Astrocyte (in vitro differentiated cells and primary cell): ENCODE measurements at regions not wholly inside any gene's neighbourhood (a gene's known extent, or its start where the extent isn't known, plus 50 kb on each side); places are given as distances from the start of the nearest gene placed in this dataset.

Experiments
- EZH2 ChIP-seq: IDR thresholded peaks from 2 replicates; pipeline ENCODE4 v1.6.1; 2012; ENCODE audit warnings: mild to moderate bottlenecking, low read length, inconsistent platforms; ENCODE audit not compliant: insufficient read depth
- TF ChIP-seq, protein P1 (sequence below): IDR thresholded peaks from 2 replicates; pipeline ENCODE4 v1.5.1; 2011; ENCODE audit warnings: low read depth, mild to moderate bottlenecking, inconsistent platforms, low read length, moderate library complexity; ENCODE audit not compliant: insufficient read depth

DNA sequence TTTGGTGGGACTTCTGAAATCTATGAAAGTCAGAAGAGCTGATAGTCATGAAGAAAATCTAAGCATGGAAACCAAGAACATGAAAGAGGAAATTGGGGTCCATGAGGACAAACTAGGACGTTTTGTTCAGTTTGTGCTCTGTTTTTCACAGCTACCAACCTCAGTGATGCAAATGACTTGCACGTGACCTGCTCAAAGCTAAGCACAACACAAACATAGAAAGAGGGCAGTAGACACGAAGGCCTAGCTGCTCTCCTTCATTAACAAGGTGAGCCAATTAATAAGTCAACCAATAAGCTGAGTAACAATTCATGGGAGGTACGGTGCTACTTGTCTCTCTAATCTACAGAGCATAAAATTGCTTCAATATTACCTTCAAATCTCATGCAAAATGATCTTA is 684.1 kb downstream of the TRAM1L1 start:
- TF ChIP-seq, protein P1, sequence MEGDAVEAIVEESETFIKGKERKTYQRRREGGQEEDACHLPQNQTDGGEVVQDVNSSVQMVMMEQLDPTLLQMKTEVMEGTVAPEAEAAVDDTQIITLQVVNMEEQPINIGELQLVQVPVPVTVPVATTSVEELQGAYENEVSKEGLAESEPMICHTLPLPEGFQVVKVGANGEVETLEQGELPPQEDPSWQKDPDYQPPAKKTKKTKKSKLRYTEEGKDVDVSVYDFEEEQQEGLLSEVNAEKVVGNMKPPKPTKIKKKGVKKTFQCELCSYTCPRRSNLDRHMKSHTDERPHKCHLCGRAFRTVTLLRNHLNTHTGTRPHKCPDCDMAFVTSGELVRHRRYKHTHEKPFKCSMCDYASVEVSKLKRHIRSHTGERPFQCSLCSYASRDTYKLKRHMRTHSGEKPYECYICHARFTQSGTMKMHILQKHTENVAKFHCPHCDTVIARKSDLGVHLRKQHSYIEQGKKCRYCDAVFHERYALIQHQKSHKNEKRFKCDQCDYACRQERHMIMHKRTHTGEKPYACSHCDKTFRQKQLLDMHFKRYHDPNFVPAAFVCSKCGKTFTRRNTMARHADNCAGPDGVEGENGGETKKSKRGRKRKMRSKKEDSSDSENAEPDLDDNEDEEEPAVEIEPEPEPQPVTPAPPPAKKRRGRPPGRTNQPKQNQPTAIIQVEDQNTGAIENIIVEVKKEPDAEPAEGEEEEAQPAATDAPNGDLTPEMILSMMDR: no peak
- no peak for TF ChIP-seq EZH2
